K562 (cell line): ENCODE measurements at regions not wholly inside any gene's neighbourhood (a gene's known extent, or its start where the extent isn't known, plus 50 kb on each side); places are given as distances from the start of the nearest gene placed in this dataset.

Experiments used
- ATAC-seq: fragments of 200-7000 bp; cut with Tn5 transposase; 3 replicates; pipeline ENCODE4 v1.9.1; 2020; ENCODE audit warnings: moderate library complexity
- BruUV-seq: library from RNA; stranded (reverse); fragments of 400-500 nt; replicated peaks from 2 replicates; lab custom pipeline; 2021; lab: Mats Ljungman, UMichigan
- CTCF ChIA-PET: fragments of 300-600 bp; formaldehyde crosslinking; extraction: SDS; loops from one replicate; lab custom pipeline; 2021; ENCODE audit warnings: low intra/inter-chr PET ratio; lab: Yijun Ruan, JAX
- POLR2A ChIA-PET: fragments of 300-600, 350-650 bp; sonication (Branson Sonifier 250); formaldehyde crosslinking; extraction: SDS; loops from one replicate; lab custom pipeline; 2021; ENCODE audit warnings: antibody characterized with exemption, inconsistent platforms; lab: Yijun Ruan, JAX
- DNase-seq, 4 experiments: peaks; one replicate each; pipeline versions ENCODE4 v3.0.0 to v3.0.0-alpha.2; 2011 to 2018; ENCODE audit warnings: low spot score in 3 of 4, mixed read lengths in 3 of 4; ENCODE audit errors: extremely low read depth in 1 of 4
- FAIRE-seq: peaks from 2 replicates; lab custom pipeline; 2011; peaks lifted over from hg19 to GRCh38; lab: Jason Lieb, UNC
- H2AFZ ChIP-seq: 2 replicates; pipeline ENCODE4 v1.6.0; 2011; ENCODE audit warnings: low read depth, low read length, control low read depth, inconsistent platforms
- H3K27ac ChIP-seq: fragments of 200-600 bp; 3 replicates; pipeline ENCODE4 v1.8.0; 2011; ENCODE audit warnings: low read depth, mild to moderate bottlenecking, control low read depth, inconsistent platforms, low read length, moderate library complexity, mixed read lengths; ENCODE audit errors: extremely low read depth
- H3K27me3 ChIP-seq, 2 experiments: fragments of 300-600 bp in 1 of 2; 2 replicates in 1 of 2; 3 replicates in 1 of 2; pipeline versions ENCODE4 v1.6.0 to v1.8.0; 2011; ENCODE audit warnings: inconsistent platforms in 2 of 2, low read length in 2 of 2, mild to moderate bottlenecking in 1 of 2, mixed read lengths in 1 of 2, moderate library complexity in 1 of 2; ENCODE audit not compliant: control insufficient read depth in 2 of 2, insufficient read depth in 2 of 2
- H3K36me3 ChIP-seq: fragments of 300-600 bp; 3 replicates; pipeline ENCODE4 v1.8.0; 2011; ENCODE audit warnings: mild to moderate bottlenecking, low read length, inconsistent platforms; ENCODE audit not compliant: control insufficient read depth, insufficient read depth
- H3K4me1 ChIP-seq, 2 experiments: fragments of 200-600 bp in 1 of 2; replicated peaks in 1 of 2; 2 replicates in 1 of 2; 3 replicates in 1 of 2; pipeline versions ENCODE4 v1.5.1 to v1.8.0; 2011; ENCODE audit warnings: inconsistent platforms in 2 of 2, low read length in 2 of 2, mild to moderate bottlenecking in 1 of 2, mixed read lengths in 1 of 2, moderate library complexity in 1 of 2; ENCODE audit not compliant: control insufficient read depth in 2 of 2, insufficient read depth in 2 of 2
- H3K4me2 ChIP-seq: 2 replicates; pipeline ENCODE4 v1.6.1; 2011; ENCODE audit warnings: low read length, control low read depth, inconsistent platforms, mixed read lengths; ENCODE audit not compliant: insufficient read depth
- H3K4me3 ChIP-seq: fragments of 200-600 bp; sonication (generic), shearing (Covaris generic); 2 replicates; pipeline ENCODE4 v1.5.1; 2016; ENCODE audit warnings: control low read depth, inconsistent platforms
- H3K79me2 ChIP-seq: fragments of 200-600 bp; 3 replicates; pipeline ENCODE4 v1.8.0; 2011; ENCODE audit warnings: low read length, inconsistent platforms; ENCODE audit not compliant: control insufficient read depth, insufficient read depth
- H3K9ac ChIP-seq, 2 experiments: 2 replicates each; pipeline versions ENCODE4 v1.6.0 to v1.6.1; 2011; ENCODE audit warnings: low read depth in 2 of 2, low read length in 2 of 2, control low read depth in 1 of 2, inconsistent platforms in 1 of 2, mild to moderate bottlenecking in 1 of 2, mixed read lengths in 1 of 2; ENCODE audit not compliant: insufficient read depth in 1 of 2
- H3K9me1 ChIP-seq: one replicate; pipeline ENCODE4 v1.6.0; 2011; ENCODE audit warnings: inconsistent platforms, mild to moderate bottlenecking, low read length, moderate library complexity; ENCODE audit not compliant: control insufficient read depth, insufficient read depth
- H3K9me3 ChIP-seq: replicated peaks from 2 replicates; pipeline ENCODE4 v1.5.1; 2011; ENCODE audit warnings: low read depth, low read length, inconsistent platforms; ENCODE audit not compliant: control insufficient read depth, insufficient read depth
- H4K20me1 ChIP-seq: replicated peaks from 2 replicates; pipeline ENCODE4 v1.6.1; 2011; ENCODE audit warnings: low read length, inconsistent platforms, mixed read lengths; ENCODE audit not compliant: control insufficient read depth, insufficient read depth
- ETV1 ChIP-seq: fragments of 450-650 bp; conservative IDR thresholded peaks from 2 replicates; pipeline ENCODE4 v1.6.1; 2016; ENCODE audit warnings: missing genetic modification characterization, control low read depth, low read depth, missing compliant biosample characterization
- KLF6 ChIP-seq: fragments of 250-450 bp; sonication (Bioruptor Pico); IDR thresholded peaks from 2 replicates; pipeline ENCODE4 v1.4.0; 2020; ENCODE audit warnings: mild to moderate bottlenecking, moderate library complexity, borderline replicate concordance
- LCOR ChIP-seq: sonication (generic); formaldehyde crosslinking; IDR thresholded peaks from 2 replicates; pipeline ENCODE4 v1.8.0; 2022; ENCODE audit warnings: mild to moderate bottlenecking, missing genetic modification reagents
- NFATC3 ChIP-seq: fragments of 450-650 bp; IDR thresholded peaks from 2 replicates; pipeline ENCODE4 v1.6.1; 2017; ENCODE audit warnings: mild to moderate bottlenecking
- RBM22 ChIP-seq: fragments of 200-400 bp; formaldehyde crosslinking; IDR thresholded peaks from 2 replicates; pipeline ENCODE4 v1.6.1; 2018; ENCODE audit warnings: low read length, low read depth; ENCODE audit not compliant: poor library complexity, severe bottlenecking
- WHSC1 ChIP-seq: IDR thresholded peaks from one replicate; pipeline ENCODE4 v1.6.1; 2012; ENCODE audit warnings: low read length, control low read depth, inconsistent platforms
- ZBTB17 ChIP-seq: fragments of 450-650 bp; formaldehyde crosslinking; IDR thresholded peaks from 2 replicates; pipeline ENCODE4 v1.4.0; 2020; ENCODE audit warnings: mild to moderate bottlenecking
- ZNF121 ChIP-seq: sonication (generic); formaldehyde crosslinking; conservative IDR thresholded peaks from 2 replicates; pipeline ENCODE4 v1.8.0; 2022; ENCODE audit warnings: missing genetic modification reagents
- ZNF436 ChIP-seq: fragments of 250-450, 450-650 bp; sonication (Bioruptor Pico); formaldehyde crosslinking; IDR thresholded peaks from 2 replicates; pipeline ENCODE4 v1.7.0; 2020; ENCODE audit warnings: mild to moderate bottlenecking
- WGBS: fragments of 100-300 bp; shearing (Covaris generic); methylation state at CpG from one replicate; pipeline ENCODE4 v1.1.6; 2016; ENCODE audit warnings: low coverage, mixed read lengths; ENCODE audit not compliant: insufficient coverage; ENCODE audit errors: missing lambda C conversion rate; 5-methylcytosine and 5-hydroxymethylcytosine counted together
- in situ Hi-C: fragments of 300-500 bp; cut with MboI; formaldehyde crosslinking; loops from 4 replicates; pipeline ENCODE4 v1.15.0; 2018; ENCODE audit warnings: inconsistent platforms, mixed read lengths
- intact Hi-C: fragments of 100-400 bp; cut with micrococcal nuclease; formaldehyde crosslinking; loops from 2 replicates; pipeline ENCODE4 v1.14.2; 2022
- TF ChIP-seq, protein P1 (sequence below): sonication (generic); formaldehyde crosslinking; IDR thresholded peaks from 2 replicates; pipeline ENCODE4 v1.8.0; 2022; ENCODE audit warnings: mild to moderate bottlenecking, missing genetic modification reagents, borderline replicate concordance

DNA sequence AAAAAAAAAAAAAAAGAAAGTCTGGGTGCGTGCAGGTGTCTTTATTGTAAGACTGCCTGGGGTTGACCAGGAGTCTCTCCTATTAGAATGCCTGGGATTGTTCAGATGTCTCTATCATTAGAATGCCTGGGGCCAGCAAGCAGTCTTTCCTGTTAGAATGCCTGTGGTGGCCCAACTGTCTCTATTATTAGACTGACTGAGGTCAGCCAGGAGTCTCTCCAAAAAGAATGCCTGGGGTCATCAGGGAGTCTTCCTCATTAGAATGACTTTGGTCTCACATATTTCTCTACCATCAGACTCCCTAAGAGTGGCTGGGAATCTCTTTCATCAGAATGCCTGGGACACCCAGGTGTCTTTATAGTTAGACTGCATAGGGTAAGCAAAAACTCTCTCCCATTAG is 1577.5 kb downstream of the UQCRFS1 start (continued):
- TF ChIP-seq ZNF121 (CRISPR knock-in tag) (no peak), ZNF436 (CRISPR knock-in tag) (no peak), KLF6 (CRISPR knock-in tag) (no peak), ETV1 (no peak)
- TF ChIP-seq, protein P1, sequence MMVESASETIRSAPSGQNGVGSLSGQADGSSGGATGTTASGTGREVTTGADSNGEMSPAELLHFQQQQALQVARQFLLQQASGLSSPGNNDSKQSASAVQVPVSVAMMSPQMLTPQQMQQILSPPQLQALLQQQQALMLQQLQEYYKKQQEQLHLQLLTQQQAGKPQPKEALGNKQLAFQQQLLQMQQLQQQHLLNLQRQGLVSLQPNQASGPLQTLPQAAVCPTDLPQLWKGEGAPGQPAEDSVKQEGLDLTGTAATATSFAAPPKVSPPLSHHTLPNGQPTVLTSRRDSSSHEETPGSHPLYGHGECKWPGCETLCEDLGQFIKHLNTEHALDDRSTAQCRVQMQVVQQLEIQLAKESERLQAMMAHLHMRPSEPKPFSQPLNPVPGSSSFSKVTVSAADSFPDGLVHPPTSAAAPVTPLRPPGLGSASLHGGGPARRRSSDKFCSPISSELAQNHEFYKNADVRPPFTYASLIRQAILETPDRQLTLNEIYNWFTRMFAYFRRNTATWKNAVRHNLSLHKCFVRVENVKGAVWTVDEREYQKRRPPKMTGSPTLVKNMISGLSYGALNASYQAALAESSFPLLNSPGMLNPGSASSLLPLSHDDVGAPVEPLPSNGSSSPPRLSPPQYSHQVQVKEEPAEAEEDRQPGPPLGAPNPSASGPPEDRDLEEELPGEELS, result no peak

DNA sequence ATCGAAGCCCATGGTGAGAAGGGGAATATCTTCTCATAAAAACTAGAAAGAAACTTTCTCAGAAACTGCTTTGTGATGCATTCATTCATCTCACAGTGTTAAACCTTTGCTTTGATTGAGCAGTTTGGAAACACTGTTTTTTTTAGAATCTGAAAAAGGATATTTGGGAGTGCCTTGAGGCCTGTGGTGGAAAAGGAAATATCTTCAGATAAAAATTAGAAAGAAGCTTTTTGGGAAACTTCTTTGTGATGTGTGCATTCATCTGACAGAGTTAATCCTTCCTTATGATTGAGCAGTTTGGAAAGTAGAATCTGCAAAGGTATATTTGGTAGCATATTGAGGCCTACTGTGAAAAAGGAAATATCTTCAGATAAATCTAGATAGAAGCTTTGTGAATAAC is 1594.9 kb downstream of the UQCRFS1 start:
- ATAC-seq (no peak), FAIRE-seq (no peak), DNase-seq (no peak)
- no TSS peak for BruUV-seq
- H2AFZ ChIP-seq, result no peak overlapping the region
- no peaks in the 10 kb centered on the region for H3K27me3 ChIP-seq
- no peak overlapping the region for H3K4me3 ChIP-seq
- 6% methylated on average over 1 of the region's 1 CpG for WGBS
- H3K4me2 ChIP-seq, result no peak overlapping the region
- POLR2A ChIA-PET, result no interaction called here
- no peaks in the 10 kb centered on the region for H4K20me1 ChIP-seq
- CTCF ChIA-PET, result no interaction called here
- no peaks in the 10 kb centered on the region for H3K79me2 ChIP-seq
- H3K9me3 ChIP-seq, result no peaks in the 10 kb centered on the region
- intact Hi-C loops, result no loop called here
- TF ChIP-seq ZBTB17 (CRISPR knock-in tag), result no peak
- TF ChIP-seq LCOR (CRISPR knock-in tag), result no peak
- TF ChIP-seq RBM22, result no peak
- TF ChIP-seq WHSC1, result no peak
- no peak for TF ChIP-seq NFATC3
- no peak overlapping the region for H3K27ac ChIP-seq
- no peaks in the 10 kb centered on the region for H3K4me1 ChIP-seq
- no peaks in the 10 kb centered on the region for H3K36me3 ChIP-seq
- no peak overlapping the region for H3K9ac ChIP-seq
- no peaks in the 10 kb centered on the region for H3K9me1 ChIP-seq
- in situ Hi-C loops, result no loop called here
